Activated CD4-positive, alpha-beta T cell treated with anti-CD3 and anti-CD28 coated beads for 1 hour (primary cell): ENCODE measurements at regions not wholly inside any gene's neighbourhood (a gene's known extent, or its start where the extent isn't known, plus 50 kb on each side); places are given as distances from the start of the nearest gene placed in this dataset.
"Not testable (repeated sequence)": the region's sequence is repeated elsewhere in the genome, so short reads cannot be mapped to it uniquely, and the experiment has no call there.

Experiments used
- DNase-seq: peaks from one replicate; pipeline ENCODE4 v3.0.0-alpha.2; 2020

GRCh38 chr21:6486821-6487220 is 4034.6 kb upstream of the TPTE start:
- not testable (repeated sequence) for DNase-seq

- not testable (repeated sequence) for DNase-seq
Measured at GRCh38 chr21:6492691-6493090, 4028.7 kb upstream of the TPTE start.

GRCh38 chr21:6493957-6494356 is 4027.4 kb upstream of the TPTE start:
- DNase-seq: not testable (repeated sequence)

GRCh38 chr21:6496356-6496755 is 4025.0 kb upstream of the TPTE start:
- DNase-seq: not testable (repeated sequence)

- DNase-seq: not testable (repeated sequence)
Measured at GRCh38 chr21:6498716-6499115, 4022.7 kb upstream of the TPTE start.

GRCh38 chr21:6499128-6499826 is 4022.1 kb upstream of the TPTE start:
- not testable (repeated sequence) for DNase-seq

GRCh38 chr21:6499866-6500265 is 4021.5 kb upstream of the TPTE start:
- not testable (repeated sequence) for DNase-seq

GRCh38 chr21:6500681-6501080 is 4020.7 kb upstream of the TPTE start:
- DNase-seq: not testable (repeated sequence)

GRCh38 chr21:6506167-6506894 is 4015.1 kb upstream of the TPTE start:
- DNase-seq: not testable (repeated sequence)

GRCh38 chr21:6507632-6508031 is 4013.8 kb upstream of the TPTE start:
- DNase-seq: not testable (repeated sequence)

- not testable (repeated sequence) for DNase-seq
Measured at GRCh38 chr21:6521777-6522176, 3999.6 kb upstream of the TPTE start.

GRCh38 chr21:6526213-6526612 is 3995.2 kb upstream of the TPTE start:
- DNase-seq: not testable (repeated sequence)

GRCh38 chr21:6530655-6531054 is 3990.7 kb upstream of the TPTE start:
- not testable (repeated sequence) for DNase-seq

GRCh38 chr21:6533261-6533660 is 3988.1 kb upstream of the TPTE start:
- not testable (repeated sequence) for DNase-seq

GRCh38 chr21:6538320-6538719 is 3983.1 kb upstream of the TPTE start:
- DNase-seq: not testable (repeated sequence)

- not testable (repeated sequence) for DNase-seq
Measured at GRCh38 chr21:6539688-6540087, 3981.7 kb upstream of the TPTE start.

- not testable (repeated sequence) for DNase-seq
Measured at GRCh38 chr21:6541036-6541435, 3980.3 kb upstream of the TPTE start.

GRCh38 chr21:6545288-6545687 is 3976.1 kb upstream of the TPTE start:
- DNase-seq: not testable (repeated sequence)

- DNase-seq: not testable (repeated sequence)
Measured at GRCh38 chr21:6551045-6551444, 3970.3 kb upstream of the TPTE start.

- not testable (repeated sequence) for DNase-seq
Measured at GRCh38 chr21:6553505-6554376, 3967.6 kb upstream of the TPTE start.

GRCh38 chr21:6554377-6554864 is 3967.0 kb upstream of the TPTE start:
- not testable (repeated sequence) for DNase-seq

GRCh38 chr21:6556516-6556915 is 3964.9 kb upstream of the TPTE start:
- not testable (repeated sequence) for DNase-seq

GRCh38 chr21:6557415-6557814 is 3964.0 kb upstream of the TPTE start:
- not testable (repeated sequence) for DNase-seq
